ENCODE measurements at regions not wholly inside any gene's neighbourhood (a gene's known extent, or its start where the extent isn't known, plus 50 kb on each side); places are given as distances from the start of the nearest gene placed in this dataset.

GRCh38 chr3:118671192-118671591 is 363.5 kb downstream of the IGSF11 start:
- no peak overlapping the region for H4K5ac ChIP-seq (ENCODE audit: insufficient read length, low read depth, low read length)
- no peak overlapping the region for H2AK5ac ChIP-seq (ENCODE audit: low read depth, low read length)
- FAIRE-seq, result peak; percentile 13
- H3K14ac ChIP-seq (ENCODE audit: insufficient read length), result no peak overlapping the region
- no peak overlapping the region for H2BK12ac ChIP-seq (ENCODE audit: low read depth, low read length)
- WGBS, 2 experiments (ENCODE audit: extremely low coverage in 1 of 2, insufficient coverage in 1 of 2, insufficient read length in 1 of 2, insufficient replicate concordance in 2 of 2, low coverage in 1 of 2, low lambda C conversion rate in 2 of 2, missing lambda C conversion rate in 1 of 2), result 92% methylated on average over 2 of the region's 2 CpGs; no CpG with 5 or more reads in 1 of the 2 experiments
- H3K9ac ChIP-seq (replicated peaks in 1 of 4; ENCODE audit: extremely low read depth in 1 of 4, low read depth in 3 of 4, low read length in 3 of 4), result no peak overlapping the region
- POLR2A ChIA-PET (ENCODE audit: partially characterized antibody), result no interaction called here
- CTCF ChIA-PET (ENCODE audit: partially characterized antibody), result interaction anchor here (0.5 to 0.7 kb wide), 2 partner anchors 35 to 878 kb away, joined by 3 read pairs; no protein-coding TSS in a partner anchor
- no peak overlapping the region for H4K91ac ChIP-seq (replicated peaks; ENCODE audit: insufficient read length, low read length)
- no peak overlapping the region for H2BK20ac ChIP-seq (ENCODE audit: low read length)
- H3K36me3 ChIP-seq (ENCODE audit: control insufficient read depth in 2 of 4, insufficient read depth in 4 of 4, low read length in 3 of 4), result no peaks in the 10 kb centered on the region
- no peak overlapping the region for H2BK120ac ChIP-seq (replicated peaks; ENCODE audit: low read depth, low read length)
- H3K23ac ChIP-seq (ENCODE audit: insufficient read length), result no peak overlapping the region
- no peak overlapping the region for H3K27ac ChIP-seq (ENCODE audit: low read depth, low read length)
- no peaks in the 10 kb centered on the region for H3K4me1 ChIP-seq (replicated peaks in 1 of 4; ENCODE audit: control insufficient read depth in 3 of 4, insufficient read depth in 4 of 4, low read length in 3 of 4)
- no peaks in the 10 kb centered on the region for H4K20me1 ChIP-seq (replicated peaks in 1 of 2; ENCODE audit: control insufficient read depth in 1 of 2, insufficient read depth in 2 of 2, low read length in 2 of 2)
- no peak overlapping the region for H2AFZ ChIP-seq (ENCODE audit: low read length)
- no peak overlapping the region for H3K4me3 ChIP-seq (ENCODE audit: extremely low read depth in 1 of 4, insufficient read depth in 2 of 4, low read depth in 3 of 4, low read length in 4 of 4)
- H2BK15ac ChIP-seq (ENCODE audit: low read length), result no peak overlapping the region
- H3K27me3 ChIP-seq (replicated peaks in 1 of 4; ENCODE audit: control insufficient read depth in 3 of 4, extremely low read depth in 1 of 4, insufficient read depth in 3 of 4, low read length in 3 of 4), result no peaks in the 10 kb centered on the region
- no peak overlapping the region for H4K8ac ChIP-seq (ENCODE audit: extremely low read depth, insufficient read depth, low read length)
- H3K4ac ChIP-seq (replicated peaks; ENCODE audit: insufficient read length, low read depth, low read length), result no peak overlapping the region
- H3K56ac ChIP-seq (replicated peaks; ENCODE audit: insufficient read length, low read depth, low read length), result no peak overlapping the region
- H3K4me2 ChIP-seq (ENCODE audit: insufficient read depth in 1 of 2, low read depth in 2 of 2, low read length in 2 of 2), result no peak overlapping the region
- no peaks in the 10 kb centered on the region for H3K23me2 ChIP-seq (ENCODE audit: low read depth, low read length)
- no peak for DNase-seq (ENCODE audit: low read depth in 1 of 2, low spot score in 2 of 2)
- no peak overlapping the region for H2BK5ac ChIP-seq (ENCODE audit: low read depth, low read length)
- H3K79me1 ChIP-seq (ENCODE audit: low read depth, low read length), result no peaks in the 10 kb centered on the region
- H3K9me3 ChIP-seq (ENCODE audit: insufficient read depth in 2 of 2, low read depth in 1 of 2, low read length in 1 of 2), result no peaks in the 10 kb centered on the region
- H3K79me2 ChIP-seq (ENCODE audit: control insufficient read depth in 1 of 2, insufficient read depth in 2 of 2, low read length in 2 of 2), result no peaks in the 10 kb centered on the region
- no peak overlapping the region for H3K18ac ChIP-seq (ENCODE audit: extremely low read depth, low read length)
- TF ChIP-seq TBP (IDR thresholded peaks at IDR 0.05; ENCODE audit: low read depth, low read length) (no peak), EZH2 (IDR thresholded peaks at IDR 0.05; ENCODE audit: low read depth, low read length, severe bottlenecking) (no peak), KDM1A (IDR thresholded peaks at IDR 0.05; ENCODE audit: borderline replicate concordance, low read length) (no peak), KDM5A (IDR thresholded peaks at IDR 0.05; ENCODE audit: low read length) (no peak), CTCF (IDR thresholded peaks at IDR 0.05; ENCODE audit: control extremely low read depth in 1 of 3, insufficient read depth in 1 of 3, low read depth in 1 of 3, low read length in 3 of 3) (peak in 2 of 3 experiments; percentile 12 to 18; a peak in 2 of 4 replicates), SIN3A (conservative IDR thresholded peaks at IDR 0.05 in 1 of 2, IDR thresholded peaks at IDR 0.05 in 1 of 2; ENCODE audit: low read depth in 1 of 2, low read length in 2 of 2) (no peak), ZNF274 (IDR thresholded peaks at IDR 0.05; ENCODE audit: borderline replicate concordance, extremely low read depth, low read length) (no peak), RAD21 (IDR thresholded peaks at IDR 0.05 in 1 of 2, conservative IDR thresholded peaks at IDR 0.05 in 1 of 2; ENCODE audit: low read depth in 2 of 2, low read length in 2 of 2) (peak; percentile 45 to 58), EGR1 (IDR thresholded peaks at IDR 0.05; ENCODE audit: borderline replicate concordance, low read depth, low read length) (no peak)
